Heart right ventricle (tissue), 16 donors: ENCODE measurements at regions not wholly inside any gene's neighbourhood (a gene's known extent, or its start where the extent isn't known, plus 50 kb on each side); places are given as distances from the start of the nearest gene placed in this dataset.
"Not testable (repeated sequence)": the region's sequence is repeated elsewhere in the genome, so short reads cannot be mapped to it uniquely, and the experiment has no call there.

Experiments used
- ATAC-seq, 8 donors: fragments of 200-7000 bp; cut with Tn5 transposase; one replicate each; pipeline ENCODE4 v1.9.1; 2020; ENCODE audit warnings: mild to moderate bottlenecking in 8 of 8, moderate library complexity in 8 of 8, moderate number of reproducible peaks in 1 of 8
- DNase-seq, 2 donors: peaks; one replicate each; pipeline ENCODE4 v3.0.0-alpha.2; 2020
- H3K27ac ChIP-seq, 10 donors: fragments of 200-600 bp; sonication (generic) in 2 of 10; one replicate each; pipeline versions ENCODE4 v1.5.0 to v1.8.0; 2020 to 2022; ENCODE audit warnings: mild to moderate bottlenecking in 3 of 10
- H3K27me3 ChIP-seq, 7 donors: fragments of 200-600 bp; one replicate each; pipeline ENCODE4 v1.8.0; 2021 to 2022; ENCODE audit warnings: mild to moderate bottlenecking in 2 of 7
- H3K36me3 ChIP-seq, 9 donors: fragments of 200-600 bp; sonication (generic) in 1 of 9; one replicate each; pipeline versions ENCODE4 v1.5.0 to v1.8.0; 2020 to 2022; ENCODE audit warnings: mild to moderate bottlenecking in 2 of 9
- H3K4me1 ChIP-seq, 9 donors: fragments of 200-600 bp; sonication (generic) in 1 of 9; one replicate each; pipeline versions ENCODE4 v1.5.0 to v1.8.0; 2020 to 2022; ENCODE audit warnings: mild to moderate bottlenecking in 4 of 9
- H3K4me3 ChIP-seq, 10 donors: fragments of 200-600 bp; sonication (generic) in 2 of 10; one replicate each; pipeline versions ENCODE4 v1.5.0 to v1.8.0; 2020 to 2022; ENCODE audit warnings: mild to moderate bottlenecking in 7 of 10, moderate library complexity in 2 of 10
- H3K9me3 ChIP-seq, 11 donors: fragments of 200-600 bp in 10 of 11; sonication (generic) in 2 of 11; one replicate each; pipeline versions ENCODE4 v1.5.0 to v1.8.0; 2013 to 2022; ENCODE audit warnings: mild to moderate bottlenecking in 2 of 11, control low read depth in 1 of 11, moderate library complexity in 1 of 11
- CTCF ChIP-seq, 9 donors: fragments of 200-600 bp; sonication (generic) in 2 of 9; IDR thresholded peaks; one replicate each; pipeline versions ENCODE4 v1.5.0 to v1.8.0; 2021 to 2022; ENCODE audit warnings: antibody characterized with exemption in 9 of 9, mild to moderate bottlenecking in 5 of 9, moderate library complexity in 1 of 9
- WGBS, 2 donors: extraction: QIAGEN DNeasy Blood & Tissue Kit; methylation state at CpG; one replicate each; pipeline ENCODE4 v1.1.7; 2013; ENCODE audit warnings: inconsistent platforms in 1 of 2; 5-methylcytosine and 5-hydroxymethylcytosine counted together
- intact Hi-C, 10 donors: fragments of 100-400 bp; cut with DNase I; formaldehyde crosslinking; loops; one replicate each; pipeline versions ENCODE4 v1.11.1 to v1.14.2; 2022
- donor health status: Arrhythmogenic right ventricular cardiomyopathy.
- donor health status: ischemic (EF 13 %, LVEDD 7.1; RV severe dilation, severe dysfunction).
- donor health status: healthy with polysubstance abuse.
- donor health status: DM: no; HTN: yes; CAD: no.
- donor health status: DM: no; HTN: no; CAD: no.
- donor health status: ischemic (EF 25% LVEDD 6.9; RV normal size, moderate dysfunction).
- donor health status: ischemic (EF 25% LVEDD 5.7; RV mildly dilated, moderate dysfunction).
- donor health status: healthy.
- donor health status: DM: yes; HTN: yes; CAD: no.
- donor health status: Ischemic cardiomyopathy.
- donor health status: ischemic (EF 35%, LVEDD 5.7; RV mildly dilated, moderate dysfunction).
- donor health status: nonischemic (EF 11% LVEDD 7.7; RV severe dilation, severe dysfunction).
- donor health status: DM: yes; HTN: yes; CAD: no.
- donor health status: PGD.
- donor health status: ischemic (EF 29% LVEDD 5.4; RV normal size, mild dysfunction).
- donor health status: nonischemic (EF 23%, LVEDD 6.1; RV moderate dilation, normal function).

DNA sequence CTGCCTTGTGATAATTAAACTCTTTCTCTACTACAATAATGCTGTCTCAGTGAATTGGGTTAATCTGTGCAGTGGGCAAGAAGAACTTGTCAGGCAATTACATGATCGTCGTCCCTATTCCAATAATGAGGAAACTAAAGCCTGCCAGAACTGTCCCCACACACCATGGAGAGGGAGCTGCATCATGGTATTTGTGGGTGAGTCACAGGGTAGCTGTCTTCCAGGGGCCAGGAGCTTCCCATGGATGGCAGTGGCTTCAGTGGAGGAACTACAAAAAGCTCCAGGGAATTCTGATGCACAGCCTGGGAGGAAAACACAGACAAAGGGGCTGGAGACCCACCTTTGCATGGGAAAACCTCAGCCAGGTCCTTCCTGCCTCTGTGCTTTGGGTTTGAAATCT, 83.3 kb upstream of the C16orf82 start:
- Histone ChIP-seq H3K36me3 (no peaks in the 10 kb centered on the region), H3K4me1 (peaks cover 0 to 9% (median 0%) of the 10 kb centered on the region in 9 donors), H3K4me3 (no peak overlapping the region), H3K9me3 (peaks cover 0 to 9% (median 0%) of the 10 kb centered on the region in 11 donors), H3K27ac (no peak overlapping the region), H3K27me3 (peaks cover 0 to 13% (median 0%) of the 10 kb centered on the region in 7 donors)
- no peak for ATAC-seq
- no peak for DNase-seq
- 89% methylated on average over 2 of the region's 2 CpGs for WGBS, 2 donors
- intact Hi-C loops: loop anchor here in 1 of 10 donors (10.0 kb wide), 1 partner anchor 49 kb away; no protein-coding TSS in a partner anchor
- no peak for TF ChIP-seq CTCF (IDR thresholded peaks at IDR 0.05)

- H3K36me3 ChIP-seq: no peaks in the 10 kb centered on the region
- peaks cover 0 to 9% (median 0%) of the 10 kb centered on the region in 11 donors for H3K9me3 ChIP-seq
- H3K4me1 ChIP-seq: peaks cover 0 to 9% (median 0%) of the 10 kb centered on the region in 9 donors
- no peak overlapping the region for H3K27ac ChIP-seq
- DNase-seq: no peak
- TF ChIP-seq CTCF (IDR thresholded peaks at IDR 0.05): no peak
- no peak for ATAC-seq
- 64 to 73% methylated on average over 17 of the region's 17 CpGs for WGBS, 2 donors
- intact Hi-C loops: loop anchor here in 1 of 10 donors (10.0 kb wide), 1 partner anchor 51 kb away; no protein-coding TSS in a partner anchor
- H3K4me3 ChIP-seq: no peak overlapping the region
- peaks cover 0 to 14% (median 0%) of the 10 kb centered on the region in 7 donors for H3K27me3 ChIP-seq
These were observed 81.3 kb upstream of the C16orf82 start for GRCh38 chr16:26985100-26986065.

DNA sequence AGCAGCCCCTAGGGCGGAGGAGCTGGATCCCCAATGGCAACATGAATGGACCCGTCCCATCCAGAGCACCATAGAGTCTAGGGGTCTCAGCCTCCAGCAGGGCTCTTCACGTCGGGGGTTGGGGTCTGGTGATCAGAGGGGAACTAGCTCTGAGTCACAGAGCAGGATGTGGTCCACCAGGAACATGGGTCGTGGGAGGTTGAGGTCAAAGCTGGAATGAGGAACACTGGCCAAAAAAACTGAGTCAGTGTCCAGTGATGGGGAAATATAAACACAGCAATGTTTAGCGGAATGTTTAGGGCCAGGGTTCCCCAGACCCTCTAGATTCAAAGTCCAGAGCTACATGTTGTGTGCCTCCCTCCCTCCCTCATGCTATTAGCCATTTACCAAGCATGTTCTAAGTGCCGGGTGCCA, 79.1 kb upstream of the C16orf82 start:
- ATAC-seq (no peak), DNase-seq (no peak)
- H3K4me3 ChIP-seq: no peak overlapping the region
- intact Hi-C loops: loop anchor here in 1 of 10 donors (10.0 kb wide), 1 partner anchor 53 kb away; no protein-coding TSS in a partner anchor
- peaks cover 0 to 14% (median 4%) of the 10 kb centered on the region in 7 donors for H3K27me3 ChIP-seq
- H3K27ac ChIP-seq: no peak overlapping the region
- WGBS, 2 donors: 58 to 62% methylated on average over 7 of the region's 7 CpGs
- no peaks in the 10 kb centered on the region for H3K36me3 ChIP-seq
- peaks cover 0 to 9% (median 0%) of the 10 kb centered on the region in 11 donors for H3K9me3 ChIP-seq
- no peak for TF ChIP-seq CTCF (IDR thresholded peaks at IDR 0.05)
- H3K4me1 ChIP-seq: peaks cover 0 to 9% (median 0%) of the 10 kb centered on the region in 9 donors

- DNase-seq (no peak), ATAC-seq (no peak)
- H3K4me3 ChIP-seq: no peak overlapping the region
- peaks cover 0 to 14% (median 4%) of the 10 kb centered on the region in 7 donors for H3K27me3 ChIP-seq
- peaks cover 0 to 5% (median 0%) of the 10 kb centered on the region in 11 donors for H3K9me3 ChIP-seq
- peaks cover 0 to 9% (median 0%) of the 10 kb centered on the region in 9 donors for H3K4me1 ChIP-seq
- no peak overlapping the region for H3K27ac ChIP-seq
- intact Hi-C loops: loop anchor here in 1 of 10 donors (10.0 kb wide), 1 partner anchor 53 kb away; no protein-coding TSS in a partner anchor
- no peak for TF ChIP-seq CTCF (IDR thresholded peaks at IDR 0.05)
- H3K36me3 ChIP-seq: no peaks in the 10 kb centered on the region
- WGBS, 2 donors: 78 to 82% methylated on average over 5 of the region's 5 CpGs
These were observed 78.5 kb upstream of the C16orf82 start for GRCh38 chr16:26988186-26988585.

DNA sequence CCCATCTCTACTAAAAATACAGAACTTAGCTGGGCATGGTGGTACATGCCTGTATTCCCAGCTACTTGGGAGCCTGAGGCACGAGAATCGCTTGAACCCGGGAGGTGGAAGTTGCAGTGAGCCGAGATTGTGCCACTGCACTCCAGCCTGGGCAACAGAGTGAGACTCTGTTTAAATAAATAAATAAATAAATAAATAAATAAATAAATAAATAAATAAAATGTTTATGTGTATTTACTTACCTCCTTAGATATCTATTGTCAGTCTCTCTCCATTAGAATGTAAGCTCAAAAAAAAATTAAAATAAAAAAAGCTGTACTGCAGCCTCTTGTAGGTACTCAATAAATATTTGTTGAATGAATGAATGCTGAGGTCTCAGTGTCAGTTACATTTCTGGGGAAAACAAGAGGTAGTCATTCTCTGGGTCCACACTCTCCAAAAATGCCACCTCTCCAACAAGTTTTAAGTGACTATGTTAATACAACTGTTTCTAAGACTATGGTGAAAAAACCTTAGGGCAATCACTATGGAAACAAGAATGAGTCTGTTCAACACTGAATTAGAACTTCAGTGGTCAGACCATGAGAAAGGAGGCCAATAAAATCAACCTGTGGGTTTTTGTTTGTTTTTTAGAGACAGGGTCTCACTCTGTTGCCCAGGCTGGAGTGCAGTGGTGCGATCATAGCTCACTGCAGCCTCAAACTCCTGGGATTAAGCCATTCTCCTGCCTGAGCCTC, 76.2 kb upstream of the C16orf82 start:
- intact Hi-C loops, ATAC-seq, H3K9me3 ChIP-seq, DNase-seq, H3K27ac ChIP-seq, H3K4me3 ChIP-seq, H3K36me3 ChIP-seq, H3K4me1 ChIP-seq: not testable (repeated sequence)
- H3K27me3 ChIP-seq: peaks cover 0 to 14% (median 5%) of the 10 kb centered on the region in 7 donors
- 90 to 97% methylated on average over 5 of the region's 5 CpGs for WGBS, 2 donors
